ENCODE measurements at regions not wholly inside any gene's neighbourhood (a gene's known extent, or its start where the extent isn't known, plus 50 kb on each side); places are given as distances from the start of the nearest gene placed in this dataset.

- DNase-seq = no peak
These were observed 181.6 kb upstream of the NFE2L3 start for GRCh38 chr7:25970356-25970755.

GRCh38 chr7:25970911-25971310 is 181.1 kb upstream of the NFE2L3 start:
- no peak for DNase-seq

- DNase-seq = no peak
These were observed 175.4 kb upstream of the NFE2L3 start for GRCh38 chr7:25976630-25977029.

GRCh38 chr7:25978466-25978865 is 173.5 kb upstream of the NFE2L3 start:
- DNase-seq = no peak

- DNase-seq = no peak
These were observed 172.4 kb upstream of the NFE2L3 start for GRCh38 chr7:25979605-25980004.

- DNase-seq = no peak
These were observed 169.3 kb upstream of the NFE2L3 start for GRCh38 chr7:25982684-25983083.

- DNase-seq = no peak
These were observed 166.8 kb upstream of the NFE2L3 start for GRCh38 chr7:25985196-25985595.

- DNase-seq = no peak
These were observed 163.4 kb upstream of the NFE2L3 start for GRCh38 chr7:25988640-25989039.

GRCh38 chr7:25989140-25989705 is 162.8 kb upstream of the NFE2L3 start:
- no peak for DNase-seq

- DNase-seq = no peak
These were observed 157.5 kb upstream of the NFE2L3 start for GRCh38 chr7:25994433-25994994.

GRCh38 chr7:25995216-25995615 is 156.8 kb upstream of the NFE2L3 start:
- no peak for DNase-seq

GRCh38 chr7:25996006-25996408 is 156.0 kb upstream of the NFE2L3 start:
- DNase-seq = no peak

- no peak for DNase-seq
These were observed 153.5 kb upstream of the NFE2L3 start for GRCh38 chr7:25998499-25998898.

- no peak for DNase-seq
These were observed 151.2 kb upstream of the NFE2L3 start for GRCh38 chr7:26000841-26001240.

GRCh38 chr7:26001662-26002244 is 150.2 kb upstream of the NFE2L3 start:
- no peak for DNase-seq

- DNase-seq = no peak
These were observed 146.2 kb upstream of the NFE2L3 start for GRCh38 chr7:26005683-26006410.

- no peak for DNase-seq
These were observed 145.6 kb upstream of the NFE2L3 start for GRCh38 chr7:26006426-26006825.

- no peak for DNase-seq
These were observed 144.5 kb upstream of the NFE2L3 start for GRCh38 chr7:26007510-26007909.

- no peak for DNase-seq
These were observed 143.6 kb upstream of the NFE2L3 start for GRCh38 chr7:26008428-26008827.

- DNase-seq = no peak
These were observed 140.8 kb upstream of the NFE2L3 start for GRCh38 chr7:26011039-26011696.

GRCh38 chr7:26013551-26014083 is 138.4 kb upstream of the NFE2L3 start:
- DNase-seq = no peak

GRCh38 chr7:26022982-26023381 is 129.0 kb upstream of the NFE2L3 start:
- no peak for DNase-seq

- no peak for DNase-seq
These were observed 122.1 kb upstream of the NFE2L3 start for GRCh38 chr7:26029911-26030310.

Measured in stimulated activated CD4-positive, alpha-beta T cell treated with anti-CD3 and anti-CD28 coated beads, Interleukin-2, amount 100 ng/mL, for 48 hours (primary cell).